ENCODE measurements at regions not wholly inside any gene's neighbourhood (a gene's known extent, or its start where the extent isn't known, plus 50 kb on each side); places are given as distances from the start of the nearest gene placed in this dataset.

- no peak for DNase-seq
These were observed 355.8 kb upstream of the NR5A2 start for GRCh38 chr1:199671684-199672083.

GRCh38 chr1:199675937-199676336 lies 351.6 kb upstream of the NR5A2 start:
- DNase-seq: no peak

- no peak for DNase-seq
These were observed 348.7 kb upstream of the NR5A2 start for GRCh38 chr1:199678771-199679170.

GRCh38 chr1:199682081-199682480 lies 345.4 kb upstream of the NR5A2 start:
- DNase-seq: no peak

- no peak for DNase-seq
These were observed 342.7 kb upstream of the NR5A2 start for GRCh38 chr1:199684686-199685273.

- DNase-seq: no peak
These were observed 342.1 kb upstream of the NR5A2 start for GRCh38 chr1:199685369-199685768.

- DNase-seq: no peak
These were observed 340.2 kb upstream of the NR5A2 start for GRCh38 chr1:199687321-199687720.

GRCh38 chr1:199688133-199688676 lies 339.3 kb upstream of the NR5A2 start:
- DNase-seq: no peak

GRCh38 chr1:199688774-199689173 lies 338.7 kb upstream of the NR5A2 start:
- no peak for DNase-seq

- no peak for DNase-seq
These were observed 337.0 kb upstream of the NR5A2 start for GRCh38 chr1:199690496-199690895.

- DNase-seq: no peak
These were observed 336.0 kb upstream of the NR5A2 start for GRCh38 chr1:199691540-199691939.

- DNase-seq: no peak
These were observed 333.8 kb upstream of the NR5A2 start for GRCh38 chr1:199693724-199694123.

- no peak for DNase-seq
These were observed 331.3 kb upstream of the NR5A2 start for GRCh38 chr1:199696225-199696624.

GRCh38 chr1:199698222-199698621 lies 329.3 kb upstream of the NR5A2 start:
- DNase-seq: no peak

GRCh38 chr1:199700551-199700950 lies 327.0 kb upstream of the NR5A2 start:
- no peak for DNase-seq

GRCh38 chr1:199701726-199702125 lies 325.8 kb upstream of the NR5A2 start:
- DNase-seq: no peak

- DNase-seq: no peak
These were observed 323.3 kb upstream of the NR5A2 start for GRCh38 chr1:199704231-199704630.

GRCh38 chr1:199705825-199706224 lies 321.7 kb upstream of the NR5A2 start:
- no peak for DNase-seq

- DNase-seq: no peak
These were observed 320.5 kb upstream of the NR5A2 start for GRCh38 chr1:199706826-199707606.

- DNase-seq: no peak
These were observed 316.5 kb upstream of the NR5A2 start for GRCh38 chr1:199710974-199711373.

- no peak for DNase-seq
These were observed 310.8 kb upstream of the NR5A2 start for GRCh38 chr1:199716729-199717128.

- no peak for DNase-seq
These were observed 308.2 kb upstream of the NR5A2 start for GRCh38 chr1:199719156-199719842.

GRCh38 chr1:199720496-199720895 lies 307.0 kb upstream of the NR5A2 start:
- no peak for DNase-seq

GRCh38 chr1:199721001-199721400 lies 306.5 kb upstream of the NR5A2 start:
- DNase-seq: no peak
